Esophagus muscularis mucosa (tissue), 3 donors: ENCODE measurements at regions not wholly inside any gene's neighbourhood (a gene's known extent, or its start where the extent isn't known, plus 50 kb on each side); places are given as distances from the start of the nearest gene placed in this dataset.

Source experiments
- CTCF ChIP-seq, 3 experiments: fragments of 200-600 bp in 2 of 3; fragments of 450-650 bp in 1 of 3; sonication (generic) in 2 of 3; IDR thresholded peaks; one replicate each; pipeline ENCODE4 v1.5.1; 2017 to 2019; ENCODE audit warnings: antibody characterized with exemption in 3 of 3, mild to moderate bottlenecking in 2 of 3, moderate library complexity in 1 of 3
- POLR2AphosphoS5 ChIP-seq, 2 donors: sonication (generic); formaldehyde crosslinking; IDR thresholded peaks; one replicate each; pipeline ENCODE4 v1.6.1; 2017; ENCODE audit warnings: antibody characterized with exemption in 2 of 2

GRCh38 chr3:23019596-23020300 lies 183.4 kb upstream of the UBE2E2 start:
- TF ChIP-seq CTCF (IDR thresholded peaks at IDR 0.05) = no peak
- TF ChIP-seq POLR2AphosphoS5 (IDR thresholded peaks at IDR 0.05) = no peak
